ENCODE measurements at regions not wholly inside any gene's neighbourhood (a gene's known extent, or its start where the extent isn't known, plus 50 kb on each side); places are given as distances from the start of the nearest gene placed in this dataset.

- no TSS peak for BruUV-seq (replicated peaks)
- no peak overlapping the region for H3K4me3 Mint-ChIP-seq (ENCODE audit: unreplicated experiment)
- no peaks in the 10 kb centered on the region for H3K27me3 Mint-ChIP-seq (ENCODE audit: insufficient read depth, unreplicated experiment)
- DNase-seq = no peak
- intact Hi-C loops (cut with micrococcal nuclease; ENCODE audit: unreplicated experiment) = no loop called here
- Histone ChIP-seq H3K27me3 (replicated peaks; ENCODE audit: control insufficient read depth, insufficient read depth, low read length) (no peaks in the 10 kb centered on the region), H3K36me3 (ENCODE audit: control insufficient read depth, insufficient read depth, low read length) (no peaks in the 10 kb centered on the region), H3K4me3 (ENCODE audit: low read depth, low read length) (no peak overlapping the region), H3K4me1 (no peaks in the 10 kb centered on the region), H3K9me3 (no peaks in the 10 kb centered on the region)
- H3K4me1 Mint-ChIP-seq (ENCODE audit: low read depth, unreplicated experiment) = peaks cover 13% of the 10 kb centered on the region
- no peak for TF ChIP-seq CTCF (IDR thresholded peaks at IDR 0.05; ENCODE audit: insufficient read depth in 1 of 2, low read depth in 1 of 2, low read length in 1 of 2, severe bottlenecking in 1 of 2, unreplicated experiment in 1 of 2)
- ChIA-PET POLR2A (no interaction called here), CTCF (no interaction called here)
- H3K36me3 Mint-ChIP-seq (ENCODE audit: insufficient read depth, unreplicated experiment) = no peaks in the 10 kb centered on the region
- no peak overlapping the region for H3K27ac Mint-ChIP-seq (ENCODE audit: unreplicated experiment)
- no peaks in the 10 kb centered on the region for H3K9me3 Mint-ChIP-seq (ENCODE audit: unreplicated experiment)
Observed at GRCh38 chr12:20268121-20268732, 100.1 kb upstream of the PDE3A start.

GRCh38 chr12:20268771-20269170 lies 99.6 kb upstream of the PDE3A start:
- H3K36me3 Mint-ChIP-seq (ENCODE audit: insufficient read depth, unreplicated experiment) = no peaks in the 10 kb centered on the region
- POLR2A ChIA-PET = no interaction called here
- no peak for TF ChIP-seq CTCF (IDR thresholded peaks at IDR 0.05; ENCODE audit: insufficient read depth in 1 of 2, low read depth in 1 of 2, low read length in 1 of 2, severe bottlenecking in 1 of 2, unreplicated experiment in 1 of 2)
- H3K4me3 Mint-ChIP-seq (ENCODE audit: unreplicated experiment) = no peak overlapping the region
- BruUV-seq (replicated peaks) = no TSS peak
- H3K27ac Mint-ChIP-seq (ENCODE audit: unreplicated experiment) = no peak overlapping the region
- H3K4me3 ChIP-seq (ENCODE audit: low read depth, low read length) = no peak overlapping the region
- no peak for DNase-seq
- no peaks in the 10 kb centered on the region for H3K27me3 Mint-ChIP-seq (ENCODE audit: insufficient read depth, unreplicated experiment)
- no peaks in the 10 kb centered on the region for H3K36me3 ChIP-seq (ENCODE audit: control insufficient read depth, insufficient read depth, low read length)
- H3K27me3 ChIP-seq (replicated peaks; ENCODE audit: control insufficient read depth, insufficient read depth, low read length) = no peaks in the 10 kb centered on the region
- no peaks in the 10 kb centered on the region for H3K9me3 ChIP-seq
- intact Hi-C loops (cut with micrococcal nuclease; ENCODE audit: unreplicated experiment) = no loop called here
- peaks cover 13% of the 10 kb centered on the region for H3K4me1 Mint-ChIP-seq (ENCODE audit: low read depth, unreplicated experiment)
- CTCF ChIA-PET = no interaction called here
- H3K9me3 Mint-ChIP-seq (ENCODE audit: unreplicated experiment) = no peaks in the 10 kb centered on the region
- no peaks in the 10 kb centered on the region for H3K4me1 ChIP-seq

- no peaks in the 10 kb centered on the region for H3K27me3 Mint-ChIP-seq (ENCODE audit: insufficient read depth, unreplicated experiment)
- no peaks in the 10 kb centered on the region for H3K36me3 ChIP-seq (ENCODE audit: control insufficient read depth, insufficient read depth, low read length)
- no peaks in the 10 kb centered on the region for H3K9me3 ChIP-seq
- no peak for TF ChIP-seq CTCF (IDR thresholded peaks at IDR 0.05; ENCODE audit: insufficient read depth in 1 of 2, low read depth in 1 of 2, low read length in 1 of 2, severe bottlenecking in 1 of 2, unreplicated experiment in 1 of 2)
- H3K27ac Mint-ChIP-seq (ENCODE audit: unreplicated experiment) = no peak overlapping the region
- intact Hi-C loops (cut with micrococcal nuclease; ENCODE audit: unreplicated experiment) = no loop called here
- POLR2A ChIA-PET = no interaction called here
- H3K4me3 Mint-ChIP-seq (ENCODE audit: unreplicated experiment) = no peak overlapping the region
- H3K9me3 Mint-ChIP-seq (ENCODE audit: unreplicated experiment) = no peaks in the 10 kb centered on the region
- H3K4me3 ChIP-seq (ENCODE audit: low read depth, low read length) = no peak overlapping the region
- H3K4me1 ChIP-seq = no peaks in the 10 kb centered on the region
- BruUV-seq (replicated peaks) = no TSS peak
- no peak for DNase-seq
- H3K27me3 ChIP-seq (replicated peaks; ENCODE audit: control insufficient read depth, insufficient read depth, low read length) = no peaks in the 10 kb centered on the region
- H3K36me3 Mint-ChIP-seq (ENCODE audit: insufficient read depth, unreplicated experiment) = no peaks in the 10 kb centered on the region
- peaks cover 6% of the 10 kb centered on the region for H3K4me1 Mint-ChIP-seq (ENCODE audit: low read depth, unreplicated experiment)
- CTCF ChIA-PET = no interaction called here
Observed at GRCh38 chr12:20269337-20270067, 98.8 kb upstream of the PDE3A start.
